ENCODE measurements at regions not wholly inside any gene's neighbourhood (a gene's known extent, or its start where the extent isn't known, plus 50 kb on each side); places are given as distances from the start of the nearest gene placed in this dataset.
"Not testable (repeated sequence)": the region's sequence is repeated elsewhere in the genome, so short reads cannot be mapped to it uniquely, and the experiment has no call there.

DNA sequence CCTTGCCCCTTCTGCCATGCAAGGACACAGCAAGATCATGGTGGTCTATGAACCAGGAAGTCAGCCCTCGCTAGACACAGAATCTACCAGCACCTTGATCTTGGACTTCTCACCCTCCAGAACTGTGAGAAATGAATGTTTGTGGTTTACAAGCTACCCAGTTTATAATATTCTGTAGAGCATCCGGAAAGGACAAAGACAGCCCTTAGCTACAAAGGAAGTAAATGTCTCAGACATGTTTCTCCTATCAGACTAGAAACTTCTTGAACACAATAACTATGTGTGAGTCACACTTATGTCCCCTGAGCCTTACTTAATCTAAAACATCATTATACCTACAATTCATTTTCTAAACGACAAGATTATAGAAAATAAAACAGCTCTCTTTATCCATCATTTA lies 176.7 kb downstream of the KLHL28 start:
- no peak for DNase-seq

DNA sequence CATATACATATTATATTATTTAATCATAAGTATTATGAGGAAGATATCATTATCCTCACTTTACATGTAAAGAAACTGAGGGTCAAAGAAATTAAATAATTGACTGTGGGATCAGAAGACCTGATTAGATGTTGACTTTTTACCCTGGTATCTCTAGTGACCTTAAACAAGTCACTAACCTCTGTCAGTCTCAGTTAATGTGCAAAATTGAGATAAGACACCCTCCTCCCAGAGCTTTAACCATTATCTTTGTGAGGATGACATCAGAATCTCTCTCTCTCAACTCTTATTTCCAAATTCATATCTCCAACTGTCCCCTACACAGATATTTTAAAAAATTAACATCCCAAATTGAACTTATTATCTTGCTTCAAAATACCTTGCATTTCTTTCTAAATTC lies 177.8 kb downstream of the KLHL28 start:
- no peak for DNase-seq

DNA sequence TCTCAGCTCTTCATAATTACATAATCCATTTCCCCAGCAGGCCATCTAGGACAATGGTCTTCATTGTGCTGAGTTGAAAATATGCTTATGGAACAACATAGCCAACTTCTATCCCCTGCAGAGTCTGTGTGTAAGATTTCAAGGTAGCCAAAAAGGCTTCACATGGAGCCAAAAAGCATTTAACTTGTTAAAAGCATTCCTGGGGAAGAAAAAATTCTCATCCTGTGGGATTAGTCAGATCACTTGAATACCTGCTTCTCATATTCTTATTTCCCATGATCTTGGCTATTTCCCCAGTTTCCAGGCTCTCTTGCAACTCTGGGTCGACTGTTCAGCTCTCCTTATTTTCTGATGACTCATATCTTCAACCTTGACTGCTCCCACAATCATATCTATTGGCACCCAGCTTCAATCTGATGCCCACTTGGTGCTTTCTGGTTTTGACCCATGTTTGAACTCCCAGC lies 178.9 kb downstream of the KLHL28 start:
- peak in 2 of 3 donors; percentile 18 to 45 for DNase-seq

DNA sequence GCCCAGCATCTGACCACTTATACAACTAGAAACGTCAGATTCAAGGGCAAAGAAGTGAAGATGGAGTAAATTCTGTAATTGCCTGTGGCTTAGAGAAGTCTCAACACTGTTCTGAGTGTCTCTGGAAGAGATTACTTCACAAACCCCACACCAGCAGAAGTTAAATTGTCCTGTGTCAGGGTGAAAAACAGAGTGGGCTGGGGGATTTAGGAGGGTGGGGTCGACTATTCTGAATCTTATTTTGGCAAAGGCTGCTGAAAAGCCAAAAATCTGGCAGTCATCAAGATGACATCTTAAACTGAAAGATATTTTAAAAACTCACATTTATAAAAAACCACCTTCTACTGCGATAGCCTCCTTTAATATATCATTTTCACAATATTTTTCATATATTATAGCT lies 180.8 kb downstream of the KLHL28 start:
- peak in 1 of 3 donors; percentile 16 for DNase-seq

DNA sequence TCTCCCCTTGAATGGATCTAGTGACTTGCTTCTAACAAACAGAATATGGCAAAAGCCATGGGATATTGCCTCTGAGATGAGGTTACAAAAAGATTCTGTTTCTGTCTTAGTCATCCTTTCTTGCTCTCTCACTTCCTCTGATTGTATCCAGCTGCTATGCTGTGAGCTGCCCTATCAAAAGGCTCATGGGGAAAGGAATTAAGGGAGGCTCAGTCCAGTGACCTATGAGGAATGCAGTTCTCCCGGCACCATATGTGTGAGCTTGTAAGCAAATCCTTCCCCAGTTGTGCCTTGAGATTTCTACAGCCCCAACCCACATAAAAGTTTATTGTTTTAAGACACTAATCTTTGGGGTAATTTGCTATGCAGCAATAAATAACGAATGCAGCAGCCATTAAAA lies 183.1 kb downstream of the KLHL28 start:
- DNase-seq, result peak in 2 of 3 donors; percentile 26 to 55

DNA sequence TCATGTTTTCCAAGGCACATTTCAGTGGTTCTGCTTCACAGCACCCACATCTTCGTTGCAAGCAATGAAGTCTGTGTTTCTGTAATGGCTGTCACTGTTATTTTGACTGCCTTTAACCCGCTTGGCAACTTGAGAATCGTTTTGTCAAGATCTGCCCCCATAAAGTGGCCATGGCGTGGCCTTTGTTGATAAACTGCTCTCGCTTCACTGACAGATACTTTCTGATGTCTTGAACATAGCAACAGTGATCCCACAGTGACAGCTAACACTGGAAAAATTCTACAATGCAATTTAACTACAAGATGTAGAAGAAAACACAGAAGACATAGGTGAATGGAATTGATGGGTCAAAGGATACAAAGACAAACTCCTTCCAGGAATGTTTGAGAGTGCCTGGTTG lies 184.2 kb downstream of the KLHL28 start:
- DNase-seq, result no peak

DNA sequence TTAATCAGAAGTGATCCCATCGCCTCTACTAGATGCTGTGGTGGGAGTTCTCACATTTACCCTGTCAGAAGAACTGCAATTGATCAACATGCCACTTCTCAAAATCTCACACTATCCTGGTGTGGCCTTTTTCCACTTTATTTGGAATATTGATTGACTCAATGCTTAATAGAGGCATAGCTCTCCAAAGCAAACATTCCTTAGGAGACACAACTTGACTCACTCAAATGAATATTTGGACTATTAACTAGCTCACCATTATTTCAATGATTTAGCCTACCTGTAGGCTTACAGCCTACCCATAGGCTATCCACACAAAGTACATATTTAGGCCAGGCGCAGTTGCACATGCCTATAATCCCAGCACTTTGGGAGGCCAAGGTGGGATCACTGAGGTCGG lies 186.5 kb downstream of the KLHL28 start:
- DNase-seq, result no peak

DNA sequence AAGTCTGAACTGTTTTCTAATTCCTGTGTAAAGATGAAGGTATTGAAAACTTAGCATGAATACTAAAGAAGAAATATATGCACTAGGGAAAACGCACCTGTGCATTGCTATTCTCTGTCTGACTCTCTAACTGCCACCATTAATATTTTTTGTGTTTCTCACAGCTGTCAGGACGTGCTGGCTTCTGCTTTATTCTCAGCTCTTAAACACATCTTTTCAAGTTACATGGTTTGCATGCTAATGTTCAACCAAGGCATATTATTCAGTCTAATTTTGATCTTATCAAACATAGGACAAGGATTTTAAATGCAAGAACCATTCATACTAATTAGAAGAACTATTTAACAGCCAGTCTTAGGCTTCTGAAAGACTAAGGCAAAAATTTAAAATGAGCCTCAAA lies 187.4 kb downstream of the KLHL28 start:
- DNase-seq, result no peak

DNA sequence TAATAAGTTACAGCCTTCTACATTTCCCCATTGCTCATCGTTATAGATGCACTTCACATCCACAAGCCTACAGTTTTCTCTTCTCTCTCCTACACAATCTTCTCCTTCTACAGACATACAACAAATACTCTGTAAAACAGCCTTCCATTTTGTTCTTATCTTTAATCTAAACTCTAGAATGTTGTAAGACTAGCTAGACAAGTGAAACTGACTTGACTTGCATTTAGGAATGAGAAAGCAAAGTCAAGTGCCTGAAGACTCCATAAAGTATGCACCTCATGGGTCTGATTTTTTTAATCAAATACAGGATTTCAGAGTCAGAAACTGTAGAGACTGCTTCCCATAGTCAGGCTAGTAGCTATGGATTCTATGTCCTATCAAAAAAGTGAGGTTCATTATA lies 190.3 kb downstream of the KLHL28 start:
- DNase-seq, result peak in 1 of 3 donors; percentile 11

DNA sequence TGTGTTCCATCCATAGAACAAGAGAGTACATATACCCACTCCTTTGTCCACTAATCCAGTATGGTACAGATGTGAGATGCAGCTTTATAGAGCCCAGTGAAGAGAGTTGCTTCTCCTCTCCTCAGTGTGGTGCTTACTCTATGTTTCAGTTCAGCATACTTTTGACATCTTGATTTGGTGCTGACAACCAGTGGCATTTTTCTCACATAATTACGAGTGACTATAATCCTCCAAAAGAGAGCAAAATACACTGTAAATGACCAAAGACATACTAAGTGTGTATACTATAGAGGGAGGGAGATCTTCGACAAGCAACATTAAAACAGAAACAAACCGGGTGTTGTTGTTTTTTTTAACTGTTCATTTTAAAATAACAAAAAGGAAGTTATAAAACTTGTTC lies 191.5 kb downstream of the KLHL28 start:
- no peak for DNase-seq

DNA sequence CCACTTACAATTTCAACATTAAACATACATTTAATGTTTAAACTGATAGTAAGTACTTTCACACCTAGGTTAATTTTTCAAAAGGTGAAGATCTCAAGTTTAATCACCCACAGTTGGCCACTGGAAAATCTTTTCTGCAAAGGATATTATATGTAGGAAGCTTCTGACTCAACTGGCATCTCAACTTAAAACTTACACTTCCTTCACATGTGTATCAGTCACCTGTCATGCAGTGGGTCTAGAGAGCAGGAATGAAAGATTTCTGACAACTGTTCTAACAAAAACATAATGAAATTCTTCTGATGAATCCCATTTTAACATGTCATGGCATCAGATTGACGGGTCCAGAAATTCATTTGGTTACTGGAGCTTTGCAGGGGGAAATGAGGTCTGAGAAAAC lies 192.8 kb downstream of the KLHL28 start:
- no peak for DNase-seq

DNA sequence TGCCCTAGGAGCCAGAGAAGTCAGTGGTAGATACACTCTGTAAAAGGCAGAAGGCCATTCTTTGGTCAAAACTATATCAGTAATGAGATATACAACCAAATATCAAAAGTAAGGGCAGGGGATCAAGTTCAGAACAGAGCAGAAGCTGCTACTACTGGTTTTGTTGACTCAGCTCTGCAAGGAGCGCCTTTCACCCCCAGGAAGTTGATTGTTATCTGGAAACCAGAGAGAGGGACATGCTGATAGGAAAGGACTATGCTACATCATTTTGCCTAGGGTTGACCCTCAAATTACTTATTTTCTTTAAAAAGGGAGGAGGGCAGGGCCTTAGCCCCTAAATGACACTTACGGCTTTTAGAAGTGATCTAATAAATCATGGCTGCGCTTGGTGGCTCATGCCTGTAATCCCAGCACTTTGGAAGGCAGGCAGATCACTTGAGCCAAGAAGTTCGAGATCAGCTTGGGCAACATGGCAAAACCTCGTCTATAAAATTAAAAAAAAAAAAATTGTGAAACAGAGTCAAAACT lies 194.0 kb downstream of the KLHL28 start:
- no peak for DNase-seq

DNA sequence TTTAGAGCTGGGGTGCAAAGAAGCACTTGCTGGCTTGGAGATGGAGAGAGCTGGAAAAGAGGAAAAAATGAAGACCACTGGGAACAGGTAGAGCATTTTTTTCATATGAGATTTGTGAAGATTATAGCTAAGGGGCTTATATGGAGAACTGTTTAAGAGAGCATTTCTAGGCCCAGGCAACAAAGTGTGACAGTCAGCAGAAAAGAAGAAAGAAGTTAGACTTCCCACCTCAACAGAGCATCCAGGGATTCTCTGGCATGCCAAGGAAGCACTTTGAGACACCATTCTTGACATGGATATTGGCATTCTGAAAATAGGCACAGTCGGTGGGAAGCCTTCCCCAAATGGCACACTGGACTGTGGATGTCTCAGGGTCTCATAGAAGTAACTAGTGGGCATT lies 195.5 kb downstream of the KLHL28 start:
- DNase-seq, result no peak

DNA sequence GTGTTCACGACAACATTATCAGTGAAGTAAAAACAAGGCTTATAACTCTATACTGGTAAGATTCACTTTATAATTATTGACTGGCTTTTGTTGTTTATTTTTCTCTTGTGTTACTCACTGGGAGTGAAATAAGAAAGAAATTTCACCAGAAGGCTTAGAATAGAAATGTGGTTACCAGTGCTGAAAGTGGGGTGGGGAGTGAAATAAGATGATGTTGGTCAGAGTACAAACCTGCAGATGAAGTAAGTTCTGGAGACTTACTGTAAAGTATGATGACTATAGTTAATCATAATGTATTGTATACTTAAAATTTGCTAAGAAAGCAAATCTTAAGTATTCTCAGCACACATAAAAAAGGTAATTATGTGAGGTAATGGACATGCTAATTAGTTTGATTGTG lies 198.4 kb downstream of the KLHL28 start:
- no peak for DNase-seq

DNA sequence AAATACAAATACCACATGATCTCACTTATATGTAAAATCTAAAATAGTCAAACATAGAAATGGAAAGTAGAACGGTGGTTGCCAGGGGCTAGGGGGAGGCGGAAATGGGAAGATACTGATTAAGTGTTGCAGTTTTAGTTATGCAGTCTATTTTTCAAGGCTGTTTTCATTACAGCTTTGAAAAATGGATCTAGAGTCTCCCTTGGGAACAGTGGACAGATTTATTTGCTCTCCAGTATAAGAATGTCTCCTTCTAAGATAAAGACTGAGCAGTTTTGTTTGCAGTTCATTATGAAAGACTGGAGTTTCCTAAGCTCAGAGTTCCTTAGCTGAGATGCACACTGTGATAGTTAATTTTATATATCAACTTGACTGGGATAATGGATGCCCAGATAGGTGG lies 202.5 kb downstream of the KLHL28 start:
- DNase-seq, result no peak

DNA sequence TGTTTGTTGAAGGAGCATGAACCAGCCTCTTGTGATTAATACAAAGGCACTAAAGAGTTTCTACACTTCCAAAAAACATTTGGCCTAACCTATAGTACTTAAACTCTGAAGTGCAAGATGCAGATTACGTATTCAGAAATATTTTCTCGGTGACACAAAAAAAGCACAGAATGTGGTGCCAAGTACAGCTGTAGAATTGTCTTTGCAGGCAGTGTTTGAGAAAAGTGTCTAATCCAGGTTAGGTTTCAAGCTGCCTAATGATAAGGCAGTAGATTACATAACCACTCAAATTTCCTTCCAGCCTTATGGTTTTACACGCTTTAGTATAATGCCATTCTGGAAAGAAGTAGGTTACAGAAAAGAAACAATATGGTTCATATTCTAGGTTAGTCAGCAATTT lies 205.2 kb downstream of the KLHL28 start:
- peak in 2 of 3 donors; percentile 36 to 43 for DNase-seq

DNA sequence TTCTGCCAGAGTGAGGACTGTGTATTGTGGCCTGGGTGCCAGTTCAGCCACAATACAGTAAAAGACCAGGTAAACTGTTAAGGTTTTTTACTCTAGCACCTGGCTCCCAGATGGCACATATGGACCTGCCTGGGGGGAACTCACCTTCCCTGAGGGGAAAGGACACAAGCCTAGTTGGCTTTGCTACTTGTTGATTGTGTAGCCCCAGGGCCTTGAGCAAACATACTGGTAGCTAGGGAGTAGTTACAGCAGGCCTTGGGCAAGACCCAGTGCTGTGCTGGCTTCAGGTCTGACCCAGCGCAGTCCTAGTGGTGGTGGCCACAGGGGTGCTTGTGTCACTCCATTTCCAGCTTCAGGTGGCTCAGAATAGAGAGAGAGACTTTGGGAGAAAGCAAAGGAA lies 216.4 kb downstream of the KLHL28 start:
- DNase-seq, result no peak

DNA sequence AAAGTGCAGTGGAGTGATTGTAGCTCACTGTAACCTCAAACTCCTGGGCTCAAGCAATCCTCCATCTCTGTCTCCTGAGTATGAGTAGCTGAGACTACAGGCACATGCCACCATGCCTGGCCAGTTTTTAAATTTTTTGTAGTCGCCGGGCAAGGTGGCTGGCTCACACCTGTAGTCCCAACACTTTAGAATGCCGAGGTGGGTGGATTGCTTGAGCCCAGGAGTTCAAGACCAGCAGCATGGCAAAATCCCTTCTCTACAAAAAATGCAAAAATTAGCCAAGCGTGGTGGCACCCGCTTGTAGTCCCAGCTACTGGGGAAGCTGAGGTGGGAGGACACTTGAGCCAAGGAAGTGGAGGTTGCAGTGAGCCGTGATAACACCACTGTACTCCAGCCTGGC lies 219.5 kb downstream of the KLHL28 start:
- DNase-seq, result no peak

DNA sequence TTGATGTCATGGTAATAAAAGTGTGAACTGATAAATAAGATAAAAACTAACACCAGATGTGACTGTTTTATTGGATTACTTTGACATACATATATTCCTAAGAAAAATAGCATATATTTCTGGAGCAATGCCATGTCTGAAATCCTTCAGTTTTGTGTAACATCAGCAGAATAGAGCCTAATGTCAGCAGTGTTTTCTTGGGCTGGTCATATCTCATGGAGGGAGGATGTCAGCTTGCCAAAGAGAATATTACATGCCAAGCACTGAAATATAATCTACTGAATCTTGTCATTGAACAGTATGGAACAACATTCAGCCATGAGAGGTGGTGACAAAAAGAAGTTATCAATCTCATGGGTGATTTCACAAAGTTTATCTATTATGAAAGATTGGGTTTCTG lies 220.3 kb downstream of the KLHL28 start:
- DNase-seq, result peak in 2 of 3 donors; percentile 20 to 55

DNA sequence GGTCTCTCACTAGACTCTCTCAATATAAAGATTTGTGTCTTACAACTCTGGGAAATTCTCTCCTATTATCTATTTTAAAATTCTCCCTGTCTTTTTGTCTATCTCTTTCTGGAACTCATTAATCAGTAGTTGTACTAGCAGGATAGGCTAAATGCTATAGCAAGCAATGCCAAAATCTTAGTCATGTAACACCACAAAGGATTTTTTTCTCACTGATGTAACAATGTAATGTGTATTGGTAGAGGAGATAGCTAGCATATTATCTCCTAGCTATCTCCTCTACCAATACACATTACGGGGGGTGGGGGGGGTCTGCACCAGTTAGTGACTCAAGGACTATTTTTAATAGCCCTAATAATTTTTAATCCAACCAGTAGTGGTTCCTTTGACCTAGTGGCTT lies 225.4 kb downstream of the KLHL28 start:
- no peak for DNase-seq

DNA sequence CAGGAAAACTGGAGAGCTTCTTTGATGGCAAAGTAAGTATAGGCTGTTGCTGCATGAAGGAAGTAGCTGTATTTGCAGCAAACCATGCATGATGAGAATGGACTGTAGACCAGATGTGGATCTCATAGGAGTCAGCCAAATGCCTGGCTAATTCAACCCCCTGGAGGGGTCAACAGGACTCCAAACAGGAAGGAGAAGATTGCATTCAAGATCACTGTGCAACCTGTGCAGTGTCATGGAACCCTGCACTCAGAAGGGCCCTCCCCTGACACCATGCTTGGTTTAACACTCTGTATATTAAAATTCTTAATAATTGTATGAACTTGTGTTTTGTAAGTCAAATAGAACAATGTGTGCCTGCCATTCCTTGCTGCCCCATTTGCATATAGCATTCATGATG lies 225.1 kb upstream of the FSCB start:
- DNase-seq, result peak in 1 of 3 donors; percentile 45

DNA sequence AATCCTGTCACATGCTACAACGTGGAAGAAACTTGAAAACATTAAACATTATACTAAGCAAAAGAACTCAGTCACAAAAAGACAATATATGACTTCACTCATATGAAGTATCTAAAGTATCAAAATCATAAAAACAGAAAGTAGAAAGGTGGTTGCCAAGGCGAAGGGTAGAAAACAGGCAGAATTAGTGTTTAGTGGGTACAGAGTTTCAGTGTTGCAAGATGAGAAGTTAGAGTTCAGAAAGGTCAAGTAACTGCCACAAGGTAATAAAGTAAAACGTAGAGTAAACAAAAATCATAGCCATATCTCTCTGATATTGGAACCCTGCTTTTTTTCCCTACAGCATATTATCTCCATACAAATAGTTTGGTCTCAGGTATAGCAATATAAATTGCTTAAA lies 223.8 kb upstream of the FSCB start:
- DNase-seq, result no peak

DNA sequence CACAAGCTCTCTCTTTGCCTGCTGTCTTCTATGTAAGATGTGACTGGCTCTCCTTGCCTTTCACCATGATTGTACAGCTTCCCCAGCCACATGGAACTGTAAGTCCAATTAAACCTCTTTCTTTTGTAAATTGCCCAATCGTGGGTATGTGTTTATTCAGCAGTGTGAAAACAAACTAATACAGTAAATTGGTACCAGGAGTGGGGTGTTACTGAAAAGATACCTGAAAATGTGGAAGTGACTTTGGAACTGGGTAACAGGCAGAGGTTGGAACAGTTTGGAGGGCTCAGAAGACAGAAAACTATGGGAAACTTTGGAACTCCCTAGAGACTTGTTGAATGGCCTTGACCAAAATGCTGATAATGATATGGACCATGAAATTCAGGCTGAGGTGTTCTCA lies 214.3 kb upstream of the FSCB start:
- not testable (repeated sequence) for DNase-seq

DNA sequence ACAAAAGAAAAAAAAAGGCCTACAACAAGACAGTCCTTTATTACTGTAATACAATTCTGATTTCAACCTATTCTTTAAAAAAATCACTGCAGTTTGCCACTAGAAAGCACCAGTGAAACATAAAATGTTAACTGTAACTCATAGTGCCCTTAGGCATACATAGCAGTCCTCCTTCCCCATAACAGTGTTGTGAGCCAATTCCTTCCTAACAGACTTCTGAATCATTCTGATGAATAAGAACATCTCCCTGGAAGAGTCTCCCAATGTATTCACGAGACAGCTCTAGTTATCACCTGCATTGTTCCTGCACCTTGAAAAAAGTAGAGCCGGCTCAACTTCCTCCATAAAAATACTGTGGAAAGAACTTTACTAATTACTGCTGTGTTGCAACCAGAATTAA lies 213.6 kb upstream of the FSCB start:
- no peak for DNase-seq
